HG02588 (cell line): ENCODE measurements at regions not wholly inside any gene's neighbourhood (a gene's known extent, or its start where the extent isn't known, plus 50 kb on each side); places are given as distances from the start of the nearest gene placed in this dataset.

Source experiments
- ATAC-seq: cut with Tn5 transposase; IDR thresholded peaks from one replicate; pipeline ENCODE4 v1.9.1; 2021; ENCODE audit warnings: mild to moderate bottlenecking, moderate library complexity; ENCODE audit not compliant: unreplicated experiment

GRCh38 chr3:5270666-5271371 lies 83.3 kb downstream of the EDEM1 start:
- no peak for ATAC-seq

DNA sequence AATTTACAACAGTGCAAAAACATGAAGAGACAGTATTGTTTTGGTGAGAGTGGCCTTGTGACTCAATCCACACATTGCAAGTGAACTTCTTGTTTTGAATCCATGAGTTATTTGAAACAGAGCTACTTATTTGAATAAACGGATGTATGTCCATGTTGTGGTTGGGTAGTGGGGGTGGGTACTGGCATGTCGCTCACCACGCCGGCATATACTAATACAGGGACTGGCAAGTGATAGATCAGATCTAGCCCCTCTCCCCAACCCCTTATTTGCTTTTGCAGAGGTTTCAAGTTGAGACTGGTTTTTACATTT lies 83.8 kb downstream of the EDEM1 start:
- ATAC-seq, result no peak

DNA sequence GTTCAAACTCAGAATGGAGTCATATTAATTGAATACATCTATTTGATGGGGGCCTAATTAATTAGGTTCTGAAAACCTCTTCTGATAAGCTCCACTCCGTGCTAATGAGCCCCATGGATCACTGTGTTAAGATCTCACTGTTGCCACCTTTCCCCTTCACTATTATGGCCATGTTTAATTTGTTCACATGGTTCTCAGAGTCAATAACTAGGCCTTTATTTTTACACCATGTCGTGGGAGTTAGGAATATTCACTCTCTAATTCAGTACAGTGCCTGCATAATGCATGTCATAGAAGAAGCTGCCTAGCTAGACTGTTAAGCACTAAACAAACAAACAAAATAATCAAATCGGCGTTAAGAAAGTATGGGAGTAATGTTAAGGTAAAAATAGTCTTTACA lies 84.9 kb downstream of the EDEM1 start:
- no peak for ATAC-seq

DNA sequence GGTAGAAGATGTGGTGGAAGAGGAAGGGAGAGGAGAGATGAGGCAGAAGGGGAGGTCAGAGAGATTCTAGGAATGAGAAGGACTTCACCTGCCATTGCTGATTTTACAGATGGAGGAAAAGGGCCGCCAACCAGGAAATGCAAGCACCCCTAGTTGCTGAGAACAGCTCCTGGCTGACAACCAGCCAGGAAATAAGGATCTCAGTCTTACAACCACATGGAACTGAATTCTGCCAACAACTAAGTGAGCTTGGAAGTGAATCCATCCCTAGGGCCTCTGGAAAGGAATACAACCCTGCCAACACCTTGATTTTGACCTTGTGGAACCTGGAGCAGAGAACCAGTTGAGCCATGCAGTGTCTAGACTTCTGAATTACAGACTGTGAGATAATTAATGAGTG lies 86.6 kb downstream of the EDEM1 start:
- ATAC-seq, result no peak

GRCh38 chr3:5275529-5275928 lies 88.0 kb downstream of the EDEM1 start:
- no peak for ATAC-seq

- no peak for ATAC-seq
Measured at GRCh38 chr3:5276934-5277333, 89.4 kb downstream of the EDEM1 start.

- no peak for ATAC-seq
Measured at GRCh38 chr3:5277612-5278236, 90.2 kb downstream of the EDEM1 start.

DNA sequence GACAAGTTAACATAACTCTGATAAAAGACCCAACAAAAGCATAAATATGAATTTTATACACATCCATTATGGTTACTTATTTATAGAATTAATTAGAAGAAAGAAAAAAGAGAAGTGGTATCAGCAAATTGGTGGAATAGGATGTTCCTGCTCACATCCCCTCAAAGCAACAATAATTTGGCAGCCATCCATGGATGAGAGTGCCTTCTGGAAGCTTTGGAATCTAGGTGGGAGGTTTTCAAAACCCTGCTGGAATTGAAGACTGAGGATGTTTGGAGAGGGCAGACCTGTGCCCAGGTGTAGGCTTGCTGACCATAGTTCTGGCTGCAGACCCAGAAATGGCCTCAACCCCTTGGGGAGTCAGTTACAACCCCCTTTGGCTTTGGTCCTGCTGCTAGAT lies 91.2 kb downstream of the EDEM1 start:
- no peak for ATAC-seq

DNA sequence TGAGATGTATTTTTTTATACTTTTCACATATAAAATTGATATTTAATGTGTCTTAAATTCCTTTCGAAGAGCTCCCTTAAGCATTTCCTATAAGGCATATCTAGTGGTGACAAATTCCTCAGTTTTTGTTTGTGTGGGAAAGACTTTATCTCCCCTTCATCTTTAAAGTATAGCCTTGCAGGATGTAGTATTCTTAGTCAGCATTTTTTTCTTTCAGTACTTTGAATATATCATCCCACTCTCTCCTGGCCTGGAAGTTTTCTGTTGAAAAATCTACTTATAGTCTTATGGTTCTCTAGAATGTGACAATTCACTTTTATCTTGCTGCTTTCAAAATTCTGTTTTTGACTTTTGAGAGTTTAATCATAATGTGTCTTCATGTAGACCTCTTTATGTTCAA lies 95.2 kb downstream of the EDEM1 start:
- ATAC-seq, result no peak

DNA sequence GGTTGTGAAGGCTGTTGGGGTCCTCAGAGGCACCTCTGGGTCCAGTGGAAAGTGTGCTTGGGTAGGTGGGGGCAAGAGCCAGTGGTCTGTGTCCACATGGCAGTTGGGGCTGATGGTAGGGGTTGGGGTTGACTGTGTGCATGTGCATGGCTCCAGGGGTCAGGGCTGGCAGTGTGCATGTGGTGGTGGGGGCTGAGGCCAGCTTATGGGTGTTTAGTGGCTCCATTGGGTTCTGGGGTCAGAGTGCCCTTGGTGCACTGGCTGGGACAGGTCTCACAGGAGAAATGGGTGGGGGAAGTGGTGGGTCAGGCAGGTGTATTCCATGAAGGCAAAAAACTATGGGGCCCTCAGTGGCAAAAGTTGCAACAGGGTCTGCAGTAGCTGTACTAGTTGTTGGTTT lies 97.9 kb downstream of the EDEM1 start:
- ATAC-seq, result no peak

DNA sequence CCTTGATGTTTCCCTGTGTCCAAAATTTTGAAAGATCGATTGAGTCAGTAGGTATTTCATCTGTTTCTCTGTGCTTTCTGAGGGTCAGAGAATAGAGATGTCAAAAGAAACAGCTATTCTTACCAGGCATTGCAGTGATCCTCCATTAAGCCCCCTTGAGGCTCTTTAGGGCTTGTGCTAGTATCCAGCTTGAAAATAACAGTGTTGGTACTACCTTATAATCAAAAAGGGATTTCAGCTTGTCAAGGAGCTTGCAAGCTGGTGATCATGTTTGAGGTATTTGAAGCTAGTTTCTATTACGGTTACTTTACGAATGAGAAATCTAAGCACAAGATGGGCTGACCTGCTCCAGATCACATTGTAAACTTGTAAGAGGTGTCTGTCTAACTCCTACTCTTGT lies 103.4 kb downstream of the EDEM1 start:
- no peak for ATAC-seq

DNA sequence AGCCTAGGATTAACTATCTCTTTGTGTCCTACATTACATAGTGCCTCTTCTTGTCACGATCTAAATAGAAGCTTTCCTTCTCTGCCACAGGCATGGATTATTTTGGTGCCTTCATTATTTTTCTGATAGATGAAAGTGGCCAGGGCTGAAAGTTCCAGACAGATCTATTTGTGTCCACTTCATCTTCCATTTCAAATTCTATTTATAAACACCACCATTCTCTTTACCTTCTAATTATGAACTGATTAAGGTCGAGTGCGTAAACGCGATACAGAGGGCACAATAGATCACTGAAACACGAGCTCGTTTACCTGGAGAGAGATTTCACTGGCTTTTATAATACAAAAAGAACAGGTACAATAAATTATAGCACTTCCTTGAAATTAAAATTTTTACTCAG lies 105.0 kb downstream of the EDEM1 start:
- no peak for ATAC-seq

DNA sequence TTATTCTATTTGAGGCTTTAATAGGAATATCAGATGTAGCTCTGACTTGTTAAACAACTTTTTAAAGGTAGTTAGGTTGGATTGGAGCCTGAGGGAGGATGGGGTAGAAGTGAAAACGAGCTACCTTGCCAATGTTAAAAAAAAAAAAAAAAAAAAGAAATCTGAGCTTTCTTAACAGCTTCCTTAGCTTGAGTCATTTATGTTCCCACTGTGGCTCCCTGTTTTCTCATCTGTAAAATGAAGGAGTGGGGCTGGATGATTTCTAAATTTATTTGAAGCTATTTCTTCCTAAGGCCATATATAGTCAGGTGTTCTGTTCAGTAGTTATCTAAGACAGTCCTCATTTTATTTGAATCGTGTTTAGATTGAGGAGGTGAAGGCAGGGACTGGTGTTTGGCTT lies 105.7 kb downstream of the EDEM1 start:
- ATAC-seq, result no peak

DNA sequence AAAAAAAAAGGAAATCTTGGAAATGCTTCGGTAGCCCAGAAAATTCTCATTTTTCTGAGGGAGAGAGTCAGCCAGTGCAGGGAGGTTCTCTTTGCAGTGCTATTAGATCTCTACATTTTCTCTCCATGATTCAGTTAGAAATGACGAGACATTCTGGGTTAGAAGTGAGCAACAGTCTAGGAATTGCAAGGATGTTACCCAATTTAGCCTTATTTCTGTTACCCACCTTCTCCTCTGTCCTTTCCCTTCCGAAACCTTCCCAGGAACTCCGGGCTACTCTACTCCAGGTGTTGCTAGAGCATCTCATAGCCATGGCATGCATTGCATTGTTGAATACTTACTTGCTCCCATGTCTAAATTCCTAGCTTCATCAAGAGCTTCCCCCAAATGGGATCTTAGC lies 106.8 kb downstream of the EDEM1 start:
- no peak for ATAC-seq

DNA sequence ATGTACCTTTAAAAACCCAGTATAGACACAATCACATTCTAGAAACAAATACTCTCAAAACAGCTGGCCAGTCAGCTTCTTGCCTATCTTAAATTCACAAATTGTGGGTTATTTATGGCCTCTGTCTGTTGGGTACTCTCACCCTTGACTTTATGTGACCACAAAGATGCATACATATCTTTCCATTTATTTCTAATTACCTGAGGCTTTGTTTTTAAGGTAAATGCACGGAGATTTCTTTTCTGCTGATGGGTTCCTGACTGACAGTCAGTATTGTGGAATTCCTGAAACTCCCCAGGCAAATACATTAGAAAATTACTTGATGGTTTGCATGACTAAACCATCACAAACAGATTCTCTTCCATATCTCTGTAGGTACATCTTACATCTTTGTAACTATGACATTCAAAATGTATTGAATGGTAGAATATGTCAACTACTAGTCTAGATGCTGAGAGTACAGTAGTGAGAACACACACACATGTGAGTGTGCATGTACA lies 107.7 kb downstream of the EDEM1 start:
- no peak for ATAC-seq

DNA sequence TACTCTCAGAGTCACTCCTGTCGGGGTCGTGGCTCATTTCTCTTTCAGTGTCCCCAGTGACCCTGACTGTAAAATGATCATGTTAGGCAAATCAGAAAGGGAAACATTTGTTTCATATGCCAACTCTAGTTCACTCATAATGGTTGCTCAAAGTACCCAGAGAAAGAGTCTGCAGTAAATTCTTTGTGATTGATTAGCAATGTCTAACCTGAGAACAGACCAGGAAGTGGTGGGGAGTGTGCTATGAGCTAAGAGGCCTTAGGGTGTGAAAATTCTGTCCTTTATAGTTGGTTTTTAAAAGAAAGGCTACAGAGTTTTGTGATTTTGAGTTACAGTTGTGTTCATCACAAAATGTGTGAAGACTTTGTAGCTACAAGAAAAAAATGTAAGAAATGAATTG lies 108.9 kb downstream of the EDEM1 start:
- no peak for ATAC-seq

- ATAC-seq, result no peak
Measured at GRCh38 chr3:5297895-5298294, 110.4 kb downstream of the EDEM1 start.

GRCh38 chr3:5298453-5298852 lies 110.9 kb downstream of the EDEM1 start:
- ATAC-seq, result peak; percentile 99

DNA sequence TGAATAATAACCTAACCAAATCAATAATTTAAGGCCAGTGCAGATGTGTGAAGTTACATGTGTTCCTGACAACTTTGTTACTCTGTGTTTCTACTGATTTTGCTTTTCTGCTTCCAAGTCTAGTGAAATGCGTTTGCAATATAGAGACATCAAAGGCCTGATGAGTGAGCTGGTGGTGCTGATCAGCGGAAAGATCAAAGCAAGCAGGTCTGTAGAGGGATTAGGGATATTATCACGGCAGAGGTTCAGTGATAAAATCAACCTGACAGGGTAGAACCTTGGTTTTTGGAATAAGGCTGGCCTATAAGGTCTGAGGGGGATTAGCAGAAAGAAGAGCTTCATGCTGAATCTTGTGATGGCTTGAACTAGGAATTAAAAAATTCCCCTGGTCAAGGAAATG lies 111.7 kb downstream of the EDEM1 start:
- no peak for ATAC-seq

GRCh38 chr3:5300638-5301037 lies 113.1 kb downstream of the EDEM1 start:
- ATAC-seq, result no peak

- no peak for ATAC-seq
Measured at GRCh38 chr3:5301651-5302297, 114.3 kb downstream of the EDEM1 start.

DNA sequence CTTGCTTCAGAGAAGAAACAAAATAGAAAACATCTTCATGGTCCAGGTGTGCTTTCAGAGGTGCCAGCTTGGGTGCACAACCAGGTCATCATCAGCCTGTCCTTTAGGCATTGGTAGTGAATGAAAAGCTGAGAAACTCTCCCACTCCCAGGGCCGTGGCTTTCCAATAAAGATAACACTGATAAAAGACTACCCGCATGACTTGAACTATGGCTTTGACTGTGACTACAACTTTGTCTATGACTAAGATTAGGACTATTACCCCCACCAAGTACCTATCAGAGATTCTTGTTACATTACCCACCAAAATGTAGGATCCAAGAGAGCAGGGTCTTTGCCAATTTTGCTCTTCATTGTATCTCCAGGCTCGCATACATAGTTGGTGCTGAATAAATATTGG lies 115.2 kb downstream of the EDEM1 start:
- no peak for ATAC-seq
